HFFc6 (cell line): ENCODE measurements at regions not wholly inside any gene's neighbourhood (a gene's known extent, or its start where the extent isn't known, plus 50 kb on each side); places are given as distances from the start of the nearest gene placed in this dataset.

Source experiments
- DNase-seq: peaks from one replicate; pipeline ENCODE4 v3.0.0-alpha.2; 2018
- H3K27ac Mint-ChIP-seq: 2 replicates; pipeline ENCODE4 v1.8.0; 2020; ENCODE audit warnings: mild to moderate bottlenecking, mixed read lengths
- H3K27me3 Mint-ChIP-seq: 2 replicates; pipeline ENCODE4 v1.8.0; 2021; ENCODE audit warnings: mild to moderate bottlenecking, moderate library complexity, mixed read lengths; ENCODE audit not compliant: insufficient read depth
- H3K36me3 Mint-ChIP-seq: 2 replicates; pipeline ENCODE4 v1.8.0; 2021; ENCODE audit warnings: low read depth, mixed read lengths
- H3K4me1 Mint-ChIP-seq: 2 replicates; pipeline ENCODE4 v1.8.0; 2020; ENCODE audit warnings: low read depth, mixed read lengths
- H3K4me3 Mint-ChIP-seq: 2 replicates; pipeline ENCODE4 v1.8.0; 2020; ENCODE audit warnings: mild to moderate bottlenecking, moderate library complexity, mixed read lengths
- H3K9me3 Mint-ChIP-seq: 2 replicates; pipeline ENCODE4 v1.8.0; 2020; ENCODE audit warnings: mild to moderate bottlenecking, mixed read lengths
- TF ChIP-seq, protein P1 (sequence below): fragments of 200-600 bp; sonication (generic); IDR thresholded peaks from 2 replicates; pipeline ENCODE4 v1.5.0; 2021; ENCODE audit warnings: antibody characterized with exemption, mild to moderate bottlenecking

DNA sequence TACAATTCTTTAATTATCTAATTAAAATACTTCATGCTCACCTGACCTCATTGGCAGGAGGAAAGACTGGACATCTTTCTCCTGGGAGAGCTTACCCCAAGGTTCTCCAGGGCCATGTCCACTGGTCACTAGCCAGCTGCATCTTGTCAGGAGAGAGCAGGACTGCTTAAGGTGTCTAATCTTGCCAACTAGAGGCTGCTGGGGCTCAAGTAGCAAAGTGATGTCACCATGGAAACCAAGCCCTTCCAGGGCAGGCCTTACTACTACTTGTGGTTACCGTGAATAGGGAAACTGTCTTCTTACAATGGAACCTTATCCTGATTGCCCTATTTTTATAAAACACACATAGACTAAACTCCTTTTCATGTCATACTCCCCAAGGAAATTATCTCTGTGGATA is 376.4 kb downstream of the SNAPC1 start:
- Mint-ChIP-seq H3K4me1 (no peaks in the 10 kb centered on the region; the same call in 1 of the 2 replicates), H3K27me3 (no peaks in the 10 kb centered on the region; the same call in 1 of the 2 replicates)

DNA sequence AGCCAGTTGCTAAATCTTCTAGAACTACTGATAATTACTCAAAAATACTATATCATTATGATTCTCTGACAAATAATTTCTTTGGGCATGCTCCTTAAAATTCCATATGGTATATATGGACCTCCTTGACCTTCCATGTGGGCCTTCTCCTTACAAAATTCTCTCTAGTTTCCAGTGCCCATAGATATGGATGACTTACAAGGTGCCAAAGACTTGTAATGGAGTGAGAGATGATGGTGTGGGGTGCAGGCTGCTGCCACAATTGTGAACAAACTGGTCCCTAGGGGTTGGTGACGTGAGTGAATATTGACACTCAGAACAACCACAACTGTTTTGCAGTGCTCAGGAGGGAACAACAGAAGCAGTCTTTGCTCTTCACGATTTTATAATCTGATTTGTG is 378.9 kb downstream of the SNAPC1 start:
- no peaks in the 10 kb centered on the region for H3K36me3 Mint-ChIP-seq
- no peaks in the 10 kb centered on the region; the same call in 1 of the 2 replicates for H3K4me1 Mint-ChIP-seq
- TF ChIP-seq, protein P1, sequence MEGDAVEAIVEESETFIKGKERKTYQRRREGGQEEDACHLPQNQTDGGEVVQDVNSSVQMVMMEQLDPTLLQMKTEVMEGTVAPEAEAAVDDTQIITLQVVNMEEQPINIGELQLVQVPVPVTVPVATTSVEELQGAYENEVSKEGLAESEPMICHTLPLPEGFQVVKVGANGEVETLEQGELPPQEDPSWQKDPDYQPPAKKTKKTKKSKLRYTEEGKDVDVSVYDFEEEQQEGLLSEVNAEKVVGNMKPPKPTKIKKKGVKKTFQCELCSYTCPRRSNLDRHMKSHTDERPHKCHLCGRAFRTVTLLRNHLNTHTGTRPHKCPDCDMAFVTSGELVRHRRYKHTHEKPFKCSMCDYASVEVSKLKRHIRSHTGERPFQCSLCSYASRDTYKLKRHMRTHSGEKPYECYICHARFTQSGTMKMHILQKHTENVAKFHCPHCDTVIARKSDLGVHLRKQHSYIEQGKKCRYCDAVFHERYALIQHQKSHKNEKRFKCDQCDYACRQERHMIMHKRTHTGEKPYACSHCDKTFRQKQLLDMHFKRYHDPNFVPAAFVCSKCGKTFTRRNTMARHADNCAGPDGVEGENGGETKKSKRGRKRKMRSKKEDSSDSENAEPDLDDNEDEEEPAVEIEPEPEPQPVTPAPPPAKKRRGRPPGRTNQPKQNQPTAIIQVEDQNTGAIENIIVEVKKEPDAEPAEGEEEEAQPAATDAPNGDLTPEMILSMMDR, result no peak
- no peak for DNase-seq
- H3K27me3 Mint-ChIP-seq, result peaks cover 2% of the 10 kb centered on the region; the same call in 1 of the 2 replicates
- no peak overlapping the region for H3K27ac Mint-ChIP-seq
- no peak overlapping the region for H3K4me3 Mint-ChIP-seq
- H3K9me3 Mint-ChIP-seq, result no peaks in the 10 kb centered on the region

More for the DNA sequence above, 376.4 kb downstream of the SNAPC1 start:
- TF ChIP-seq, protein P1, result no peak
- no peak overlapping the region for H3K4me3 Mint-ChIP-seq
- no peak overlapping the region for H3K27ac Mint-ChIP-seq
- no peaks in the 10 kb centered on the region for H3K36me3 Mint-ChIP-seq
- no peaks in the 10 kb centered on the region for H3K9me3 Mint-ChIP-seq
- DNase-seq, result no peak

DNA sequence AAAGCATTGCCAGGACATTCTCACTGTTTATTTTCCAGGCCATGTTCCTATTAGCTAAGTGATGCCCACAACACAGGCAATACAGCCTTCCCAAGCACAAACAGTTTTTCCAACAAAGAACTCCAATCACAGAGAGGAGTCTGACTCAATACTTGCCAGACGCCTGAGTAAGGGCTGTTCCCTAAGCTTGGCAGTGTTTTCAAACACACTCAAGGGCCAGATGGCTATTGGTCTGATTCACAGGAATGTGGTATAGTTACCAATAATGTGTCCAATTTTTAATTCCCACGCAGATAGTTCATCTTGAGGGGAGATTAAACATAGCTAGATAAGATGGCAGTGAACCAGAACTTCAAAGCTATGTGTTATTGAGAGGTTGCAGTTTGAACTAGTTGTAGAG is 381.0 kb downstream of the SNAPC1 start:
- H3K27ac Mint-ChIP-seq, result no peak overlapping the region
- H3K27me3 Mint-ChIP-seq, result peaks cover 2% of the 10 kb centered on the region
- TF ChIP-seq, protein P1, result no peak
- H3K36me3 Mint-ChIP-seq, result no peaks in the 10 kb centered on the region
- DNase-seq, result peak; percentile 11
- H3K4me1 Mint-ChIP-seq, result no peaks in the 10 kb centered on the region; the same call in 1 of the 2 replicates
- peaks cover 16% of the 10 kb centered on the region for H3K9me3 Mint-ChIP-seq
- H3K4me3 Mint-ChIP-seq, result no peak overlapping the region

DNA sequence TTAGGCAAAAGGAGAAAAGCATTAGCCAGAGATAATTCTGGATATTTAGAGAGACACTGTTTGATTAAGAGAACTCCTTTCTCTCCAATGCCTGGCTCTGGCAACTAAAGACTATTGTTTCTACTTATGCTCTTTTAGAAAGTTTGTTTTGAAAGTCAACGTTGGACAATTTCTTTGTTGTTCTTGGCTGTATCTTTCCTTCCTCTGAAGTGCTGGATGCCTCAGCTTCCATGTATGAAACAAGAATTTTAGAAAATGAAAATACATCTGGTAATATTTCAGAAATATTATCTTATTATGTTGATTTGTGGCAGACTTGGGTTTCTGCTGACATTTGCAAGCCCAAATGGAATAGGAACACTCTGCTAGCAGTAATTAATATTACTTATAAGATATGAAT is 382.6 kb downstream of the SNAPC1 start:
- Mint-ChIP-seq H3K4me1 (no peaks in the 10 kb centered on the region; the same call in 1 of the 2 replicates), H3K9me3 (peaks cover 19% of the 10 kb centered on the region), H3K27ac (no peak overlapping the region), H3K27me3 (peaks cover 2% of the 10 kb centered on the region), H3K36me3 (no peaks in the 10 kb centered on the region), H3K4me3 (no peak overlapping the region)
- TF ChIP-seq, protein P1, result no peak
- DNase-seq, result no peak

DNA sequence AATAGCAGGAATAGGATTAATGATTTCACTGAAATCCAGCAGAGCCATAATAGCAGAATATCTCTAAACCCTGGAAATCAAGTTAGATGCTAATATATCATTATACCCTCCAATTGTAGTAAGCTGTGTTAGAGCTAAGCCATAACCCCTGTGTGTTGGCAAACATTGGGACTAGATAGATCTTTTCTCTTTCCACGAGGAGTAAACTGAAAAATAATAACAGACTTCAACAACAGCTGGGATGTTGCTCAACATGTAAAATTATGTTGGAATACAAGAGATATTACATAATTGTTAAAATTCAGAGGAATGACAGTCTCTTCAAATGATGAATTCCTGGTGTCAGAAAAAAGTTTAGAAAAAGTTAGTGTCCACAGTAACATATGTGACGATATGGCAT is 383.8 kb downstream of the SNAPC1 start:
- no peak for DNase-seq
- no peak overlapping the region for H3K4me3 Mint-ChIP-seq

More for the DNA sequence above, 383.8 kb downstream of the SNAPC1 start:
- peaks cover 2% of the 10 kb centered on the region; the same call in 1 of the 2 replicates for H3K27me3 Mint-ChIP-seq
- no peaks in the 10 kb centered on the region for H3K36me3 Mint-ChIP-seq
- peaks cover 19% of the 10 kb centered on the region for H3K9me3 Mint-ChIP-seq
- H3K27ac Mint-ChIP-seq, result no peak overlapping the region
- no peaks in the 10 kb centered on the region; the same call in 1 of the 2 replicates for H3K4me1 Mint-ChIP-seq
- TF ChIP-seq, protein P1, result no peak
